PC-3 (cell line): ENCODE measurements at regions not wholly inside any gene's neighbourhood (a gene's known extent, or its start where the extent isn't known, plus 50 kb on each side); places are given as distances from the start of the nearest gene placed in this dataset.

Experiments
- CTCF ChIP-seq: fragments of 300-600 bp; sonication (generic); conservative IDR thresholded peaks from 2 replicates; pipeline ENCODE4 v1.5.1; 2017; ENCODE audit warnings: antibody characterized with exemption, low read depth, mild to moderate bottlenecking, low read length
- EZH2 ChIP-seq: fragments of 300-600 bp; sonication (generic); IDR thresholded peaks from one replicate; pipeline ENCODE4 v1.6.1; 2017; ENCODE audit warnings: antibody characterized with exemption, mild to moderate bottlenecking, low read length; ENCODE audit not compliant: unreplicated experiment
- EZH2phosphoT487 ChIP-seq: fragments of 300-600 bp; sonication (generic); IDR thresholded peaks from 2 replicates; pipeline ENCODE4 v1.6.1; 2018; ENCODE audit warnings: mild to moderate bottlenecking, antibody characterized with exemption, low read length, borderline replicate concordance

GRCh38 chr1:30405631-30406212 is 317.7 kb downstream of the MATN1 start:
- TF ChIP-seq EZH2 (no peak), CTCF (no peak), EZH2phosphoT487 (no peak)
